ENCODE measurements at regions not wholly inside any gene's neighbourhood (a gene's known extent, or its start where the extent isn't known, plus 50 kb on each side); places are given as distances from the start of the nearest gene placed in this dataset.

DNA sequence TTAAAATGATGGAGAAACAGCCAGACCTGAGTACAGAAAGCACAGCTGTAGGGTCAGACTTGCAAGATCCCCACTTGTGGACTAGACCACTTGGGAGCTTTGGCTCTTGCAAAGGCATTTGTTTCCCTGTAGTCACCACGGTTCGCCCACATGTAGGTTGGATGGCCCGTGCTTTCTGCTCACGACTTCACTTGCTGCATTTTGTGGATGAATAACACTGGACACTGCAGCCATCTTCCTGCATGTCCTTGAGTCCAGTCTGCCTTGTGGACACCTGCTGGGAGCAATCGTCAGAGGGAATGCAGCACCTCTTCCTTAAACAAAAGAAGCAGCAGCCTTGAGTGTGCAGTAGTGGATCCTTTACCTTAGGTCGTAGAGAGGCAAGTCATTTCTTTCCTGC, 372.9 kb upstream of the IRX2 start:
- Histone ChIP-seq H3K27me3 (no peaks in the 10 kb centered on the region), H3K9me3 (no peaks in the 10 kb centered on the region), H3K36me3 (no peaks in the 10 kb centered on the region), H3K27ac (no peak overlapping the region), H3K4me1 (no peaks in the 10 kb centered on the region), H3K4me3 (no peak overlapping the region)
- intact Hi-C loops (cut with DNase I), result no loop called here
- DNase-seq (ENCODE audit: low spot score in 2 of 2), result no peak
- TF ChIP-seq CTCF (IDR thresholded peaks at IDR 0.05), result no peak

DNA sequence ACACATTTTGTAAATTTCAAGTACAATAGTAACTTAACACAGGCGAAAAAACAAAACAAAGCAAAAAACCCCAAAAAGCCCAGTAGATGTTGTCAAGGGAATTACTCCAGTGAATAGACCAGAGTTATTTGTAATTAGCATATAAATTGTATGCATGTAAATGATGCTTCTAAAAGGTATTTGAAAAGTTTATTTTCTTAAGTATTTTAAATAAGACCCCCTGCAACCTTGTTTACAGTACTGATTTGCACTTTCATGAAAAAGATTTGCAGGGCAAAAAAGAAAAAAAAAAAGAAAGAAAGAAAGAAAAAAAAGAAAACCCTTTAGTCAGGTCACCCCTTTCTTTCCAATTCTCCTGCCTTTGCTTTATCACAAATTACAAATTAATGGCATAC, 372.3 kb upstream of the IRX2 start:
- H3K27ac ChIP-seq, result no peak overlapping the region
- no peaks in the 10 kb centered on the region for H3K36me3 ChIP-seq
- intact Hi-C loops (cut with DNase I), result no loop called here
- no peaks in the 10 kb centered on the region for H3K9me3 ChIP-seq
- H3K4me3 ChIP-seq, result no peak overlapping the region
- no peaks in the 10 kb centered on the region for H3K4me1 ChIP-seq
- DNase-seq (ENCODE audit: low spot score in 2 of 2), result no peak
- TF ChIP-seq CTCF (IDR thresholded peaks at IDR 0.05), result no peak
- H3K27me3 ChIP-seq, result no peaks in the 10 kb centered on the region

DNA sequence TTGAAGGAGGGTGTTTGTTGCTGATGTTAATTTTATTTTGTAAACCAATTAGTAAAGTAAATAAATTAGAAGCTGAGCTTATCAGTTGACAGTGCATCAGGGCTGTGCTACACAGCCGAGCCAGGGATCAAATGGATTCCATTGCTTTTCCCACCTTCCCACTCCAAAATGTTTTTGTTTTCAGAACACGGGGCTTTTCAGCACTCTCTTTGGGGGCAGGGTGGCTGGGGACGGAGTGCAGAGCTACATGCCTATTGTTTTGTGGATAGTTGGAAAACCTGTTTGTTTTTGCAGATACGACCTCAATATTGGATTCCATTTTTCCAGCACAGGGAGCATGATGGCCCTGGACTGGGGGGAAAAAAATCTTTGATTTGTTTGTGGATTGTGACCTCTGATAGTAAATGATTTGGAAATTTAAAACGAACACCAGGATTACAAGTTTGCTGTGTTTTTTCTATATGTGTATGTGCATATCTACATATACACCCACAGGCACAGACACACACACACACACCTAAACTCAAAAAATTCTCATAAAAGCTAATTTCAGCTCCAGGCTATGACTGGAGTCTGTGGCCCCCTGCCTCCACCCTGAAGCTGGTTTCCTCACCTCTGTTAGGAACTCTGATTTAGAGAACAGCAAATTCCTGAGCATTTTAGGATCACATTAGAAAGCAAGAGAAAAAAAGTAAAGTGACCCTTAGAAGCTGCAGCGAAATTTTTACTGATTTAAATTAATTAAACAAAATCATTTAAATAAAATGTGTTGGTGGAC, 371.7 kb upstream of the IRX2 start:
- H3K9me3 ChIP-seq, result no peaks in the 10 kb centered on the region
- no peaks in the 10 kb centered on the region for H3K27me3 ChIP-seq
- DNase-seq (ENCODE audit: low spot score in 2 of 2), result no peak
- intact Hi-C loops (cut with DNase I), result no loop called here
- H3K36me3 ChIP-seq, result no peaks in the 10 kb centered on the region
- no peak overlapping the region for H3K27ac ChIP-seq
- no peak overlapping the region for H3K4me3 ChIP-seq
- TF ChIP-seq CTCF (IDR thresholded peaks at IDR 0.05), result no peak
- H3K4me1 ChIP-seq, result no peaks in the 10 kb centered on the region

DNA sequence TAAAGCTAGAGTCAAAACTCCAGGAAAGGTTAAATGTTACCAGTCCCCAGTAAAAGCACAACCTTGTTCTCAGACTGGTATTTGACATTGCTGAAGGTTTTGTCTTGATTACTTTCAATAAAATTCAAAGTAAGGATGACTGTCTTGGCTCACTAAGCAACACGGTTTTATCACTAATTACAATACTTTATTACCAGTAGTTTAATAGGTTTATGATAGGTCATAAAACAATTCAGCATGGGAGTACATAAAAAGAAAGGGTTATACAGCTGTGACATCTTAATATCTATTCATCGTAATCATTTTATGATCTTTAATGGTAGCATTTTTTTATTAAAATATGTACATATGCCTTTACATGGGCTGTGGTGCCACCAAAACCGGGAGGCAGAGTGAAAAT, 370.7 kb upstream of the IRX2 start:
- Histone ChIP-seq H3K36me3 (no peaks in the 10 kb centered on the region), H3K4me1 (no peaks in the 10 kb centered on the region), H3K27ac (no peak overlapping the region), H3K9me3 (no peaks in the 10 kb centered on the region), H3K27me3 (no peaks in the 10 kb centered on the region), H3K4me3 (no peak overlapping the region)
- intact Hi-C loops (cut with DNase I), result no loop called here
- no peak for DNase-seq (ENCODE audit: low spot score in 2 of 2)
- no peak for TF ChIP-seq CTCF (IDR thresholded peaks at IDR 0.05)

DNA sequence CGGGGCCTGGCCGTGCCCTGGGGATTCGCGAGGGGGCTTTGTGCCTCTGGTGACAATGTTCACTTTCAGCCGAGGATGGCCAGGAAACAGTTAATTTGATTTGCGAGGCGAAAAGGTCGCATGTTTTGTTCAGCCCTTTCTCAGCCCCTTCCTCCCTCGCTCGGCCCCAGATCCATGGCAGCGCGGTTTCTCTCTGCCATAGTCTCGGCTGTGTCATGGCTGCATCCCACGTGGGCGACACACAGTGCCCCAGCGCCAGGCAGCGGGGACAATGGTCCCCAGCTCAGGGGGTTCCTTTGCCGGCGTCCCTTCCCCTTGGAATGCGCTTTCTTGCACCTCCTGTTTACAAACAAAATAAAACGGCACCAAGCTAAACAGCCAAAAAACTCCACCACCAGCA, 370.3 kb upstream of the IRX2 start:
- H3K36me3 ChIP-seq, result no peaks in the 10 kb centered on the region
- H3K27me3 ChIP-seq, result no peaks in the 10 kb centered on the region
- no peak for TF ChIP-seq CTCF (IDR thresholded peaks at IDR 0.05)
- H3K4me3 ChIP-seq, result no peak overlapping the region
- H3K4me1 ChIP-seq, result no peaks in the 10 kb centered on the region
- no peaks in the 10 kb centered on the region for H3K9me3 ChIP-seq
- no peak for DNase-seq (ENCODE audit: low spot score in 2 of 2)
- no peak overlapping the region for H3K27ac ChIP-seq
- intact Hi-C loops (cut with DNase I), result no loop called here

- no peaks in the 10 kb centered on the region for H3K27me3 ChIP-seq
Measured at GRCh38 chr5:3120028-3120427, 368.6 kb upstream of the IRX2 start.

More at GRCh38 chr5:3120028-3120427, 368.6 kb upstream of the IRX2 start:
- intact Hi-C loops (cut with DNase I), result no loop called here
- DNase-seq (ENCODE audit: low spot score in 2 of 2), result no peak
- H3K27ac ChIP-seq, result no peak overlapping the region
- no peaks in the 10 kb centered on the region for H3K4me1 ChIP-seq
- H3K4me3 ChIP-seq, result no peak overlapping the region
- no peak for TF ChIP-seq CTCF (IDR thresholded peaks at IDR 0.05)
- H3K36me3 ChIP-seq, result no peaks in the 10 kb centered on the region
- H3K9me3 ChIP-seq, result no peaks in the 10 kb centered on the region

All from ascending aorta (tissue), 2 donors.